NCI-H345 (cell line): ENCODE measurements at regions not wholly inside any gene's neighbourhood (a gene's known extent, or its start where the extent isn't known, plus 50 kb on each side); places are given as distances from the start of the nearest gene placed in this dataset.
"Not testable (repeated sequence)": the region's sequence is repeated elsewhere in the genome, so short reads cannot be mapped to it uniquely, and the experiment has no call there.

Source experiments
- DNase-seq: peaks from one replicate; lab custom pipeline; 2025; lab: John Stamatoyannopoulos, UW

- DNase-seq, result peak; percentile 11
Measured at GRCh38 chr1:98119796-98120195, 199.0 kb upstream of the DPYD start.

- no peak for DNase-seq
Measured at GRCh38 chr1:98113811-98114210, 193.0 kb upstream of the DPYD start.

- no peak for DNase-seq
Measured at GRCh38 chr1:98112626-98113025, 191.8 kb upstream of the DPYD start.

- no peak for DNase-seq
Measured at GRCh38 chr1:98110674-98111073, 189.8 kb upstream of the DPYD start.

- not testable (repeated sequence) for DNase-seq
Measured at GRCh38 chr1:98108378-98108777, 187.5 kb upstream of the DPYD start.

- no peak for DNase-seq
Measured at GRCh38 chr1:98107256-98107655, 186.4 kb upstream of the DPYD start.

- no peak for DNase-seq
Measured at GRCh38 chr1:98104289-98104688, 183.5 kb upstream of the DPYD start.

- DNase-seq, result no peak
Measured at GRCh38 chr1:98103617-98104285, 182.9 kb upstream of the DPYD start.

- DNase-seq, result no peak
Measured at GRCh38 chr1:98102345-98103030, 181.7 kb upstream of the DPYD start.

- no peak for DNase-seq
Measured at GRCh38 chr1:98101364-98101763, 180.5 kb upstream of the DPYD start.

GRCh38 chr1:98099501-98099900, 178.7 kb upstream of the DPYD start:
- DNase-seq, result no peak

GRCh38 chr1:98098473-98098872, 177.6 kb upstream of the DPYD start:
- no peak for DNase-seq

GRCh38 chr1:98090351-98090750, 169.5 kb upstream of the DPYD start:
- DNase-seq, result no peak

GRCh38 chr1:98088381-98088780, 167.5 kb upstream of the DPYD start:
- no peak for DNase-seq

GRCh38 chr1:98086796-98087441, 166.1 kb upstream of the DPYD start:
- no peak for DNase-seq

GRCh38 chr1:98086156-98086555, 165.3 kb upstream of the DPYD start:
- DNase-seq, result no peak

- no peak for DNase-seq
Measured at GRCh38 chr1:98084188-98084587, 163.4 kb upstream of the DPYD start.

GRCh38 chr1:98081944-98082343, 161.1 kb upstream of the DPYD start:
- DNase-seq, result no peak

- no peak for DNase-seq
Measured at GRCh38 chr1:98078596-98078995, 157.8 kb upstream of the DPYD start.

GRCh38 chr1:98077691-98078090, 156.9 kb upstream of the DPYD start:
- no peak for DNase-seq

- DNase-seq, result no peak
Measured at GRCh38 chr1:98075626-98076025, 154.8 kb upstream of the DPYD start.

GRCh38 chr1:98073823-98074222, 153.0 kb upstream of the DPYD start:
- DNase-seq, result no peak

- no peak for DNase-seq
Measured at GRCh38 chr1:98073106-98073505, 152.3 kb upstream of the DPYD start.
